ENCODE measurements at regions not wholly inside any gene's neighbourhood (a gene's known extent, or its start where the extent isn't known, plus 50 kb on each side); places are given as distances from the start of the nearest gene placed in this dataset.

- no peak for DNase-seq (ENCODE audit: low read depth in 4 of 4, low spot score in 1 of 4)
These were observed 405.4 kb downstream of the ZSWIM6 start for GRCh38 chr5:61737301-61737963.

GRCh38 chr5:61737964-61738340, 405.9 kb downstream of the ZSWIM6 start:
- DNase-seq (ENCODE audit: low read depth in 4 of 4, low spot score in 1 of 4): no peak

GRCh38 chr5:61738446-61738845, 406.4 kb downstream of the ZSWIM6 start:
- DNase-seq (ENCODE audit: low read depth in 4 of 4, low spot score in 1 of 4): no peak

GRCh38 chr5:61744690-61745619, 412.9 kb downstream of the ZSWIM6 start:
- no peak for DNase-seq (ENCODE audit: low read depth in 4 of 4, low spot score in 1 of 4)

- no peak for DNase-seq (ENCODE audit: low read depth in 4 of 4, low spot score in 1 of 4)
These were observed 414.9 kb downstream of the ZSWIM6 start for GRCh38 chr5:61746831-61747575.

- DNase-seq (ENCODE audit: low read depth in 4 of 4, low spot score in 1 of 4): no peak
These were observed 416.1 kb downstream of the ZSWIM6 start for GRCh38 chr5:61748121-61748520.

GRCh38 chr5:61748651-61749050, 416.6 kb downstream of the ZSWIM6 start:
- no peak for DNase-seq (ENCODE audit: low read depth in 4 of 4, low spot score in 1 of 4)

- DNase-seq (ENCODE audit: low read depth in 4 of 4, low spot score in 1 of 4): no peak
These were observed 420.5 kb downstream of the ZSWIM6 start for GRCh38 chr5:61752588-61752987.

- DNase-seq (ENCODE audit: low read depth in 4 of 4, low spot score in 1 of 4): no peak
These were observed 422.7 kb downstream of the ZSWIM6 start for GRCh38 chr5:61754792-61755191.

GRCh38 chr5:61755726-61756222, 423.7 kb downstream of the ZSWIM6 start:
- no peak for DNase-seq (ENCODE audit: low read depth in 4 of 4, low spot score in 1 of 4)

- no peak for DNase-seq (ENCODE audit: low read depth in 4 of 4, low spot score in 1 of 4)
These were observed 426.7 kb downstream of the ZSWIM6 start for GRCh38 chr5:61758711-61759110.

GRCh38 chr5:61765471-61765870, 433.4 kb downstream of the ZSWIM6 start:
- no peak for DNase-seq (ENCODE audit: low read depth in 4 of 4, low spot score in 1 of 4)

- DNase-seq (ENCODE audit: low read depth in 4 of 4, low spot score in 1 of 4): no peak
These were observed 434.1 kb downstream of the ZSWIM6 start for GRCh38 chr5:61766141-61766540.

- DNase-seq (ENCODE audit: low read depth in 4 of 4, low spot score in 1 of 4): no peak
These were observed 435.4 kb downstream of the ZSWIM6 start for GRCh38 chr5:61767231-61768080.

- DNase-seq (ENCODE audit: low read depth in 4 of 4, low spot score in 1 of 4): no peak
These were observed 436.7 kb downstream of the ZSWIM6 start for GRCh38 chr5:61768692-61769281.

- DNase-seq (ENCODE audit: low read depth in 4 of 4, low spot score in 1 of 4): no peak
These were observed 439.0 kb downstream of the ZSWIM6 start for GRCh38 chr5:61771062-61771461.

- DNase-seq (ENCODE audit: low read depth in 4 of 4, low spot score in 1 of 4): no peak
These were observed 439.8 kb downstream of the ZSWIM6 start for GRCh38 chr5:61771808-61772207.

GRCh38 chr5:61775901-61776300, 443.8 kb downstream of the ZSWIM6 start:
- no peak for DNase-seq (ENCODE audit: low read depth in 4 of 4, low spot score in 1 of 4)

GRCh38 chr5:61777292-61777691, 445.2 kb downstream of the ZSWIM6 start:
- no peak for DNase-seq (ENCODE audit: low read depth in 4 of 4, low spot score in 1 of 4)

GRCh38 chr5:61779743-61780142, 447.7 kb downstream of the ZSWIM6 start:
- DNase-seq (ENCODE audit: low read depth in 4 of 4, low spot score in 1 of 4): no peak
